Neural cell (in vitro differentiated cells): ENCODE measurements at regions not wholly inside any gene's neighbourhood (a gene's known extent, or its start where the extent isn't known, plus 50 kb on each side); places are given as distances from the start of the nearest gene placed in this dataset.

Experiments
- H2AFZ ChIP-seq: fragments of 200-600, 300-800 bp; sonication (generic), shearing (Covaris generic); 2 replicates; pipeline ENCODE4 v1.6.0; 2014; ENCODE audit warnings: low read depth, mild to moderate bottlenecking, antibody characterized with exemption, low read length, moderate library complexity
- H3F3A ChIP-seq: fragments of 200-600 bp; shearing (Covaris generic); 2 replicates; pipeline ENCODE4 v1.6.1; 2016; ENCODE audit warnings: mild to moderate bottlenecking, moderate library complexity, mixed read lengths, antibody characterized with exemption, low read length; ENCODE audit not compliant: insufficient read depth, poor library complexity, severe bottlenecking
- H3K27ac ChIP-seq: fragments of 200-600, 300-800 bp; sonication (generic), shearing (Covaris generic); 2 replicates; pipeline ENCODE4 v1.5.1; 2014; ENCODE audit warnings: mild to moderate bottlenecking, low read length, moderate library complexity
- H3K27me3 ChIP-seq: fragments of 300-800, 200-600 bp; sonication (generic), shearing (Covaris generic); 2 replicates; pipeline ENCODE4 v1.6.0; 2014; ENCODE audit warnings: mild to moderate bottlenecking, low read depth, low read length, moderate library complexity; ENCODE audit not compliant: insufficient read depth
- H3K36me3 ChIP-seq: fragments of 300-800, 200-600 bp; sonication (generic), shearing (Covaris generic); 2 replicates; pipeline ENCODE4 v1.5.1; 2014; ENCODE audit warnings: mild to moderate bottlenecking, antibody characterized with exemption, low read length, moderate library complexity; ENCODE audit not compliant: insufficient read depth
- H3K4me2 ChIP-seq: fragments of 300-800, 200-600 bp; sonication (generic), shearing (Covaris generic); 2 replicates; pipeline ENCODE4 v1.6.0; 2014; ENCODE audit warnings: mild to moderate bottlenecking, low read length
- H3K4me3 ChIP-seq: fragments of 300-800, 200-600 bp; sonication (generic), shearing (Covaris generic); 2 replicates; pipeline ENCODE4 v1.5.1; 2014; ENCODE audit warnings: mild to moderate bottlenecking, low read length, moderate library complexity
- H3K79me2 ChIP-seq: fragments of 200-600 bp; shearing (Covaris generic); replicated peaks from 2 replicates; pipeline ENCODE4 v1.6.0; 2014; ENCODE audit warnings: mild to moderate bottlenecking, low read length, moderate library complexity; ENCODE audit not compliant: insufficient read depth
- H3K9ac ChIP-seq: fragments of 300-800, 200-600 bp; sonication (generic), shearing (Covaris generic); 2 replicates; pipeline ENCODE4 v1.6.1; 2016; ENCODE audit warnings: mild to moderate bottlenecking, low read length, mixed read lengths
- H3K9me2 ChIP-seq: fragments of 200-600 bp; shearing (Covaris generic); 2 replicates; pipeline ENCODE4 v1.6.1; 2016; ENCODE audit warnings: mild to moderate bottlenecking, low read length, mixed read lengths; ENCODE audit not compliant: insufficient read depth
- H3K9me3 ChIP-seq: fragments of 200-600, 300-800 bp; sonication (generic), shearing (Covaris generic); 2 replicates; pipeline ENCODE4 v1.6.1; 2016; ENCODE audit warnings: mild to moderate bottlenecking, mixed run types, low read length, moderate library complexity, mixed read lengths
- H4K20me1 ChIP-seq: fragments of 200-600 bp; shearing (Covaris generic); 2 replicates; pipeline ENCODE4 v1.6.1; 2016; ENCODE audit warnings: mild to moderate bottlenecking, mixed run types; ENCODE audit not compliant: insufficient read depth
- EP300 ChIP-seq: fragments of 450-650 bp; conservative IDR thresholded peaks from 2 replicates; pipeline ENCODE4 v1.6.1; 2014; ENCODE audit warnings: antibody characterized with exemption, mild to moderate bottlenecking, moderate library complexity; ENCODE audit not compliant: poor library complexity, severe bottlenecking
- EZH2 ChIP-seq: fragments of 200-600, 300-800 bp; shearing (Covaris generic), sonication (generic); IDR thresholded peaks from 2 replicates; pipeline ENCODE4 v1.6.1; 2014; ENCODE audit warnings: antibody characterized with exemption, low read length, borderline replicate concordance, mild to moderate bottlenecking; ENCODE audit not compliant: insufficient read depth, poor library complexity, severe bottlenecking
- MXI1 ChIP-seq: fragments of 450-650 bp; conservative IDR thresholded peaks from 2 replicates; pipeline ENCODE4 v1.6.1; 2014; ENCODE audit warnings: antibody characterized with exemption, mild to moderate bottlenecking; ENCODE audit not compliant: poor library complexity, severe bottlenecking
- POLR2AphosphoS5 ChIP-seq: IDR thresholded peaks from 2 replicates; pipeline ENCODE4 v1.6.1; 2012
- RAD21 ChIP-seq: fragments of 450-650 bp; conservative IDR thresholded peaks from 2 replicates; pipeline ENCODE4 v1.6.1; 2014; ENCODE audit warnings: antibody characterized with exemption, mild to moderate bottlenecking, moderate library complexity
- TF ChIP-seq, protein P1 (sequence below): fragments of 450-650 bp; IDR thresholded peaks from 2 replicates; pipeline ENCODE4 v1.5.1; 2014; ENCODE audit warnings: antibody characterized with exemption, mild to moderate bottlenecking, moderate library complexity; ENCODE audit not compliant: poor library complexity, severe bottlenecking
- TF ChIP-seq, protein P2 (sequence below): IDR thresholded peaks from 2 replicates; pipeline ENCODE4 v1.6.1; 2012; ENCODE audit warnings: borderline replicate concordance

DNA sequence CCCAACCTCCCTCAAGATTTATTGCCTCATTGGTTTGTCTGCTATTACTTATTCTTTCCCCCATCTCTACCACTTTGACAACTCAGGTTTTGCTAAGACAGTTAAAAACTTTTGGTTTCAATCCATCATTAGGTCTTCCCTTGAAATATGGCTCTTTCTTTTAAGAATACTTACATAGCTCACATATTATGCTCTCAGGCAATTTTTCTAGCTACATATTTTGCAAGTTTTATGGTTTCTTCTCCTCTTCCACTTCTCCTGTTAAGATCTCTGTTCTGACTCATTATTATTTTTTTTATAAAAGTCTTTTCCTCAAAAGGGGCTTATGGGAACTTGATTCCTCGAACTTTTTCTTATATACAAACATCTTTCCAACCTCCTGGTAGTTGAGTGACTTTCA lies 192.4 kb upstream of the MPPED2 start:
- H2AFZ ChIP-seq = no peak overlapping the region
- H3K79me2 ChIP-seq = no peaks in the 10 kb centered on the region
- H3K9me2 ChIP-seq = no peaks in the 10 kb centered on the region
- TF ChIP-seq EP300 (no peak), POLR2AphosphoS5 (no peak), RAD21 (no peak)
- no peaks in the 10 kb centered on the region for H4K20me1 ChIP-seq
- no peaks in the 10 kb centered on the region for H3K36me3 ChIP-seq
- H3F3A ChIP-seq = no peaks in the 10 kb centered on the region
- no peak overlapping the region for H3K4me3 ChIP-seq
- no peaks in the 10 kb centered on the region for H3K27me3 ChIP-seq
- H3K9ac ChIP-seq = no peak overlapping the region
- no peak overlapping the region for H3K4me2 ChIP-seq
- H3K27ac ChIP-seq = no peak overlapping the region
- no peaks in the 10 kb centered on the region for H3K9me3 ChIP-seq

DNA sequence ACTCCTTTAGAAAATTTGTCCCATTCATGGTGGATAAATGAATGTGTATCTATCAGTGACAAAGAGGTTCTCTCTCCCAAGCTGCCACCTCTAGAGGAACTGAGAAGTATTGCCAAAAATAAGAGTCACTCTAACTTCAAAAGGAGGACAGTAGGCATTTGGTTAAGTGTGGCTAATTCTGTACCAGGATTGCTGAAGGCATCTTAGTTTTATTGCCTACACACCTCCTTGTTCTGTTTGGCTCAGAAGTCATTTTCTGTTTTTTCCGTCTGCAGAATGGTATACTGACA lies 189.0 kb upstream of the MPPED2 start:
- H4K20me1 ChIP-seq = no peaks in the 10 kb centered on the region
- H3F3A ChIP-seq = no peaks in the 10 kb centered on the region
- H3K9me2 ChIP-seq = no peaks in the 10 kb centered on the region
- no peaks in the 10 kb centered on the region for H3K36me3 ChIP-seq
- H3K4me2 ChIP-seq = peak overlapping the region; percentile 49
- no peaks in the 10 kb centered on the region for H3K79me2 ChIP-seq
- H3K27me3 ChIP-seq = no peaks in the 10 kb centered on the region
- TF ChIP-seq, protein P1, sequence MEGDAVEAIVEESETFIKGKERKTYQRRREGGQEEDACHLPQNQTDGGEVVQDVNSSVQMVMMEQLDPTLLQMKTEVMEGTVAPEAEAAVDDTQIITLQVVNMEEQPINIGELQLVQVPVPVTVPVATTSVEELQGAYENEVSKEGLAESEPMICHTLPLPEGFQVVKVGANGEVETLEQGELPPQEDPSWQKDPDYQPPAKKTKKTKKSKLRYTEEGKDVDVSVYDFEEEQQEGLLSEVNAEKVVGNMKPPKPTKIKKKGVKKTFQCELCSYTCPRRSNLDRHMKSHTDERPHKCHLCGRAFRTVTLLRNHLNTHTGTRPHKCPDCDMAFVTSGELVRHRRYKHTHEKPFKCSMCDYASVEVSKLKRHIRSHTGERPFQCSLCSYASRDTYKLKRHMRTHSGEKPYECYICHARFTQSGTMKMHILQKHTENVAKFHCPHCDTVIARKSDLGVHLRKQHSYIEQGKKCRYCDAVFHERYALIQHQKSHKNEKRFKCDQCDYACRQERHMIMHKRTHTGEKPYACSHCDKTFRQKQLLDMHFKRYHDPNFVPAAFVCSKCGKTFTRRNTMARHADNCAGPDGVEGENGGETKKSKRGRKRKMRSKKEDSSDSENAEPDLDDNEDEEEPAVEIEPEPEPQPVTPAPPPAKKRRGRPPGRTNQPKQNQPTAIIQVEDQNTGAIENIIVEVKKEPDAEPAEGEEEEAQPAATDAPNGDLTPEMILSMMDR = peak; percentile 49
- TF ChIP-seq, protein P2, sequence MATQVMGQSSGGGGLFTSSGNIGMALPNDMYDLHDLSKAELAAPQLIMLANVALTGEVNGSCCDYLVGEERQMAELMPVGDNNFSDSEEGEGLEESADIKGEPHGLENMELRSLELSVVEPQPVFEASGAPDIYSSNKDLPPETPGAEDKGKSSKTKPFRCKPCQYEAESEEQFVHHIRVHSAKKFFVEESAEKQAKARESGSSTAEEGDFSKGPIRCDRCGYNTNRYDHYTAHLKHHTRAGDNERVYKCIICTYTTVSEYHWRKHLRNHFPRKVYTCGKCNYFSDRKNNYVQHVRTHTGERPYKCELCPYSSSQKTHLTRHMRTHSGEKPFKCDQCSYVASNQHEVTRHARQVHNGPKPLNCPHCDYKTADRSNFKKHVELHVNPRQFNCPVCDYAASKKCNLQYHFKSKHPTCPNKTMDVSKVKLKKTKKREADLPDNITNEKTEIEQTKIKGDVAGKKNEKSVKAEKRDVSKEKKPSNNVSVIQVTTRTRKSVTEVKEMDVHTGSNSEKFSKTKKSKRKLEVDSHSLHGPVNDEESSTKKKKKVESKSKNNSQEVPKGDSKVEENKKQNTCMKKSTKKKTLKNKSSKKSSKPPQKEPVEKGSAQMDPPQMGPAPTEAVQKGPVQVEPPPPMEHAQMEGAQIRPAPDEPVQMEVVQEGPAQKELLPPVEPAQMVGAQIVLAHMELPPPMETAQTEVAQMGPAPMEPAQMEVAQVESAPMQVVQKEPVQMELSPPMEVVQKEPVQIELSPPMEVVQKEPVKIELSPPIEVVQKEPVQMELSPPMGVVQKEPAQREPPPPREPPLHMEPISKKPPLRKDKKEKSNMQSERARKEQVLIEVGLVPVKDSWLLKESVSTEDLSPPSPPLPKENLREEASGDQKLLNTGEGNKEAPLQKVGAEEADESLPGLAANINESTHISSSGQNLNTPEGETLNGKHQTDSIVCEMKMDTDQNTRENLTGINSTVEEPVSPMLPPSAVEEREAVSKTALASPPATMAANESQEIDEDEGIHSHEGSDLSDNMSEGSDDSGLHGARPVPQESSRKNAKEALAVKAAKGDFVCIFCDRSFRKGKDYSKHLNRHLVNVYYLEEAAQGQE = no peak
- peak; percentile 15 for TF ChIP-seq RAD21
- H3K9ac ChIP-seq = no peak overlapping the region
- H3K27ac ChIP-seq = peak overlapping the region; percentile 47
- peak overlapping the region; percentile 52 for H3K4me3 ChIP-seq
- H3K9me3 ChIP-seq = no peaks in the 10 kb centered on the region
- no peak overlapping the region for H2AFZ ChIP-seq

DNA sequence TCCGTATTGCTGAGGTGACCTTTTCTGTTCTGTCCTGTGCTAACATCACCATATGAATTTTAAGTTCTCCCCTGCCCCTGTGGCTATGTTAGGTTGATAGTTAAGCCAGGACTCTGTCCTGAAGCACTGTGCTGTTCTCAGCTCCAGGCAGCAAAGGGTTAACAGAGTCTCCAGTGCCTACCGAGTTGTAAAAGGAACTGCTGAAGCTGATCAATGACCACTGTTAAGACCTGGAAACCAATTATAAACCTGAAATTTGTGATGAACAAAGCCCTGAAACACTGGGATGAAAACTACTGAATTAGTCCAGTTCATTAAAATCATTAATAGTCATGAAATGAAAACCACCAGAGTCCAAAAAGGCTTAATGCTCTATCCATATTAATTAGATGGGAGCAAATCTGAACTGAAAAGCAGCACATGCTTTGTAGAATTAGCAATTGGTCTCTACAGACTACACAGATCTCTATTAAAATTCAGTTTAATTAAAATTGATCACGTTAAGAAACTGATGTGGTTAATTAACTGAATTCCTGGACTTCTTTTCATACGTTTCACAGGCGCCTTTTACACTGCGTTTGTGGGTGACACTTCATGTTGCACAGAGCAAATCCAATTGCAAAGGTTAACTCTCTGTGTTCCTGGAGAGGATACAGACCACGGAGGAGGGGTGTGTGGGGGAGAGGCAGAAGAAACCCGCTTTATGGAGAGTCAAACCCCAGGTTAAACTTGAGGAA lies 188.5 kb upstream of the MPPED2 start:
- Histone ChIP-seq H3F3A (no peaks in the 10 kb centered on the region), H3K36me3 (no peaks in the 10 kb centered on the region), H3K9me3 (no peaks in the 10 kb centered on the region), H3K27me3 (no peaks in the 10 kb centered on the region), H3K27ac (peak overlapping the region; percentile 49), H3K4me2 (peak overlapping the region; percentile 49), H4K20me1 (no peaks in the 10 kb centered on the region), H2AFZ (no peak overlapping the region), H3K79me2 (no peaks in the 10 kb centered on the region), H3K9me2 (no peaks in the 10 kb centered on the region), H3K4me3 (peak overlapping the region; percentile 52), H3K9ac (peak overlapping the region; percentile 8)
- no peak for TF ChIP-seq EZH2
- TF ChIP-seq MXI1 = no peak
- TF ChIP-seq POLR2AphosphoS5 = no peak
